CD14-positive monocyte (primary cell): ENCODE measurements at regions not wholly inside any gene's neighbourhood (a gene's known extent, or its start where the extent isn't known, plus 50 kb on each side); places are given as distances from the start of the nearest gene placed in this dataset.

ENCODE experiments used
- DNase-seq, 3 donors: peaks; one replicate each; pipeline ENCODE4 v3.0.0-alpha.2; 2011 to 2022
- H2AFZ ChIP-seq: 2 replicates; pipeline ENCODE4 v1.6.0; 2012; ENCODE audit warnings: mild to moderate bottlenecking, low read depth, low read length, inconsistent platforms; ENCODE audit not compliant: insufficient read depth, poor library complexity, severe bottlenecking
- H3K27ac ChIP-seq, 2 donors: 1 replicate in 1 of 2; 2 replicates in 1 of 2; pipeline ENCODE4 v1.5.1; 2012 to 2013; ENCODE audit warnings: low read length in 2 of 2, control low read depth in 1 of 2, inconsistent platforms in 1 of 2, low read depth in 1 of 2, mild to moderate bottlenecking in 1 of 2
- H3K27me3 ChIP-seq, 2 donors: one replicate each; pipeline versions ENCODE4 v1.6.0 to v1.6.1; 2011 to 2013; ENCODE audit warnings: low read length in 2 of 2; ENCODE audit not compliant: control insufficient read depth in 2 of 2, insufficient read depth in 2 of 2
- H3K36me3 ChIP-seq, 2 donors: replicated peaks in 1 of 2; 1 replicate in 1 of 2; 2 replicates in 1 of 2; pipeline versions ENCODE4 v1.5.1 to v1.6.1; 2012 to 2013; ENCODE audit warnings: low read length in 2 of 2, control low read depth in 1 of 2, inconsistent platforms in 1 of 2, mild to moderate bottlenecking in 1 of 2; ENCODE audit not compliant: insufficient read depth in 2 of 2, control insufficient read depth in 1 of 2
- H3K4me1 ChIP-seq, 2 donors: 1 replicate in 1 of 2; 2 replicates in 1 of 2; pipeline versions ENCODE4 v1.5.1 to v1.6.1; 2012 to 2013; ENCODE audit warnings: low read length in 2 of 2, control low read depth in 1 of 2, inconsistent platforms in 1 of 2, mild to moderate bottlenecking in 1 of 2, moderate library complexity in 1 of 2; ENCODE audit not compliant: insufficient read depth in 2 of 2, control insufficient read depth in 1 of 2
- H3K4me2 ChIP-seq: replicated peaks from 2 replicates; pipeline ENCODE3; 2012; ENCODE audit warnings: low read length, moderate library complexity, mild to moderate bottlenecking; ENCODE audit not compliant: poor library complexity, severe bottlenecking; ENCODE audit errors: extremely low read depth
- H3K4me3 ChIP-seq, 3 experiments: fragments of 200-600 bp in 1 of 3; sonication (generic) in 1 of 3; replicated peaks in 1 of 3; 1 replicate in 2 of 3; 2 replicates in 1 of 3; pipeline ENCODE4 v1.5.1; 2011 to 2013; ENCODE audit warnings: low read length in 3 of 3, mild to moderate bottlenecking in 3 of 3, control low read depth in 2 of 3, low read depth in 2 of 3, inconsistent platforms in 1 of 3, moderate library complexity in 1 of 3
- H3K79me2 ChIP-seq: 2 replicates; pipeline ENCODE4 v1.6.0; 2012; ENCODE audit warnings: mild to moderate bottlenecking, control low read depth, inconsistent platforms, low read length, moderate library complexity; ENCODE audit not compliant: insufficient read depth
- H3K9ac ChIP-seq: 2 replicates; pipeline ENCODE4 v1.6.0; 2017; ENCODE audit warnings: low read length, mild to moderate bottlenecking; ENCODE audit not compliant: insufficient read depth, poor library complexity, severe bottlenecking
- H3K9me3 ChIP-seq, 2 donors: replicated peaks in 1 of 2; 1 replicate in 1 of 2; 2 replicates in 1 of 2; pipeline versions ENCODE4 v1.5.1 to v1.6.1; 2012 to 2013; ENCODE audit warnings: low read length in 2 of 2, control low read depth in 1 of 2; ENCODE audit not compliant: control insufficient read depth in 1 of 2, insufficient read depth in 1 of 2
- H4K20me1 ChIP-seq: 2 replicates; pipeline ENCODE4 v1.6.0; 2012; ENCODE audit warnings: mild to moderate bottlenecking, low read length, control low read depth, moderate library complexity; ENCODE audit not compliant: insufficient read depth
- H3K27ac Mint-ChIP-seq, 7 donors: one replicate each; pipeline ENCODE4 v1.8.0; 2020; ENCODE audit warnings: mild to moderate bottlenecking in 7 of 7, mixed read lengths in 7 of 7, moderate library complexity in 6 of 7, inconsistent platforms in 2 of 7
- H3K27me3 Mint-ChIP-seq, 3 donors: one replicate each; pipeline ENCODE4 v1.8.0; 2021 to 2022; ENCODE audit warnings: low read depth in 3 of 3, mild to moderate bottlenecking in 3 of 3, mixed read lengths in 3 of 3, moderate library complexity in 3 of 3, inconsistent platforms in 1 of 3
- H3K36me3 Mint-ChIP-seq, 2 donors: one replicate each; pipeline ENCODE4 v1.8.0; 2020; ENCODE audit warnings: mixed read lengths in 2 of 2, inconsistent platforms in 1 of 2, mild to moderate bottlenecking in 1 of 2
- H3K4me1 Mint-ChIP-seq: one replicate; pipeline ENCODE4 v1.8.0; 2020; ENCODE audit warnings: mild to moderate bottlenecking, mixed read lengths
- H3K4me3 Mint-ChIP-seq, 2 donors: one replicate each; pipeline ENCODE4 v1.8.0; 2020; ENCODE audit warnings: mild to moderate bottlenecking in 2 of 2, mixed read lengths in 2 of 2, moderate library complexity in 1 of 2
- H3K9me3 Mint-ChIP-seq, 7 donors: one replicate each; pipeline ENCODE4 v1.8.0; 2020 to 2022; ENCODE audit warnings: mixed read lengths in 7 of 7, mild to moderate bottlenecking in 6 of 7, moderate library complexity in 6 of 7, inconsistent platforms in 2 of 7
- WGBS: methylation state at CpG from one replicate; pipeline ENCODE4 v1.1.5; 2013; ENCODE audit warnings: missing lambda C conversion rate; ENCODE audit not compliant: insufficient coverage; 5-methylcytosine and 5-hydroxymethylcytosine counted together
- intact Hi-C, 2 donors: fragments of 100-400 bp; cut with micrococcal nuclease; formaldehyde crosslinking; loops; one replicate each; pipeline versions ENCODE4 v1.15.0 to v1.15.1; 2023
- TF ChIP-seq, protein P1 (sequence below): fragments of 200-600 bp; IDR thresholded peaks from one replicate; pipeline ENCODE4 v1.8.0; 2022; ENCODE audit warnings: antibody characterized with exemption, mild to moderate bottlenecking

DNA sequence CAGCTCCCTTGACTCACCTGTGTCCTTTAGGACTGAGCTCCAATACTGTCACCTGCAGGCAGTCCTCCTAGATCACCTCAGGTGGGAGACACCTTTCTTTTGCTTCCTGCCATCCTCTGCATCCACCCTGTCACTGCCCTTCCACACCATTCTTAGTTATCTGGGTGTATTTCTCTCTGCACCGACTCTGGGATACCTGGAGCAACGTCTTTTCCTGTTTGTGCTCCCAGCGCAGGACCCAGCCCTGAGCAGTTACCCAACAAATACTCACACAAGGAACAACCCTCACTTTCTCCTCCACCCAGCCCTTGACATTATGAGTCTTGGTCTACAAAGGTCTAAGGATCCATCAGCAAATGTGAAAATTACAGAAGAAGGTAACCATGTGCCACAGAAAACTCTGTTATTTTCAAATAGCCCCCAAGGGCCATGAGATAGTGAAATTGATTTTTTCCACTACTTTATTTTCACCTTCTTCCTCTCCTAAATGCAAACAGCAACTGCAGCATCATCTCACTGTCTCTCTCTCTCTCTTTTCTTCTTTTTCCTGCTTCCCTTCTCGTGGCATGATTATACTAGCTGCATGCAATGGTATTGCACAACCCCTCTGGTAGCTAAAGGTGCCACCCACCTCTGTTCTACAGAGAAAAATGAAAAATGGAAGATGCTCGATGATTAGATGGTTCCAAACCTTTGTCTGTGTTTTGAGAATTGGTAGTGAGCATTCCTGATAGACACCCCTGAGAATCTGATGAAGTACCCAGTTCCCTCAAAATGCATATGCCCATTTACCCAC is 89.0 kb downstream of the MIS18A start:
- Histone ChIP-seq H3K4me3 (no peak overlapping the region), H3K9me3 (peaks cover 0 to 28% of the 10 kb centered on the region in 2 donors), H3K27ac (no peak overlapping the region), H3K36me3 (no peaks in the 10 kb centered on the region), H4K20me1 (no peaks in the 10 kb centered on the region), H3K4me1 (no peaks in the 10 kb centered on the region), H3K9ac (no peak overlapping the region), H3K4me2 (no peak overlapping the region), H2AFZ (no peak overlapping the region), H3K79me2 (no peaks in the 10 kb centered on the region), H3K27me3 (no peaks in the 10 kb centered on the region)
- Mint-ChIP-seq H3K36me3 (no peaks in the 10 kb centered on the region), H3K27me3 (peaks cover 0 to 4% (median 2%) of the 10 kb centered on the region in 3 donors), H3K27ac (no peak overlapping the region), H3K9me3 (peaks cover 4 to 26% (median 11%) of the 10 kb centered on the region in 7 donors), H3K4me3 (no peak overlapping the region), H3K4me1 (no peaks in the 10 kb centered on the region)
- WGBS: 80% methylated on average over 3 of the region's 5 CpGs
- TF ChIP-seq, protein P1, sequence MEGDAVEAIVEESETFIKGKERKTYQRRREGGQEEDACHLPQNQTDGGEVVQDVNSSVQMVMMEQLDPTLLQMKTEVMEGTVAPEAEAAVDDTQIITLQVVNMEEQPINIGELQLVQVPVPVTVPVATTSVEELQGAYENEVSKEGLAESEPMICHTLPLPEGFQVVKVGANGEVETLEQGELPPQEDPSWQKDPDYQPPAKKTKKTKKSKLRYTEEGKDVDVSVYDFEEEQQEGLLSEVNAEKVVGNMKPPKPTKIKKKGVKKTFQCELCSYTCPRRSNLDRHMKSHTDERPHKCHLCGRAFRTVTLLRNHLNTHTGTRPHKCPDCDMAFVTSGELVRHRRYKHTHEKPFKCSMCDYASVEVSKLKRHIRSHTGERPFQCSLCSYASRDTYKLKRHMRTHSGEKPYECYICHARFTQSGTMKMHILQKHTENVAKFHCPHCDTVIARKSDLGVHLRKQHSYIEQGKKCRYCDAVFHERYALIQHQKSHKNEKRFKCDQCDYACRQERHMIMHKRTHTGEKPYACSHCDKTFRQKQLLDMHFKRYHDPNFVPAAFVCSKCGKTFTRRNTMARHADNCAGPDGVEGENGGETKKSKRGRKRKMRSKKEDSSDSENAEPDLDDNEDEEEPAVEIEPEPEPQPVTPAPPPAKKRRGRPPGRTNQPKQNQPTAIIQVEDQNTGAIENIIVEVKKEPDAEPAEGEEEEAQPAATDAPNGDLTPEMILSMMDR: no peak
- intact Hi-C loops: no loop called here
- no peak for DNase-seq

DNA sequence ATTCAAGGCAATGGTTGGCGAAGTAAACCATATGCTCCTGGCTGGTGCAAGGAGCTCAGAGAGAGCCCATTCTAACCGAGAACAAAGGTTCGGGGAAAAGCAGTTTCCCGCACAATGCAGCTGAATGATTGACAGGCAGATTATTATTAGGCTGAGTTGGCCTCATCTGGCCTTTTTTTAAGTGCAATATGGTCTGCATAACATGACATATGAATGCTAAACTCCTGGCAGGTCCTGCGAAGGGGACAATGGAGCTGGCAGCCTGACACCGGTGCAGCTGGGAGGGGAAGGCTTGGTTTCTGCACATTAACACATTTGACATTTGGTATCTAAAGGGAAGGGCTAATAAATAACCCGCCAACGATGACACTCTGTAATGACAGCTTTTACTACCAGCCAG is 92.0 kb downstream of the MIS18A start:
- Histone ChIP-seq H3K4me3 (no peak overlapping the region), H3K9me3 (peaks cover 0 to 11% of the 10 kb centered on the region in 2 donors), H3K79me2 (no peaks in the 10 kb centered on the region), H3K27ac (no peak overlapping the region), H3K9ac (no peak overlapping the region), H3K4me2 (no peak overlapping the region), H4K20me1 (no peaks in the 10 kb centered on the region), H3K27me3 (no peaks in the 10 kb centered on the region), H3K4me1 (no peaks in the 10 kb centered on the region), H3K36me3 (no peaks in the 10 kb centered on the region), H2AFZ (no peak overlapping the region)
- DNase-seq: no peak
- Mint-ChIP-seq H3K4me3 (no peak overlapping the region), H3K9me3 (peaks cover 6 to 18% (median 9%) of the 10 kb centered on the region in 7 donors), H3K27me3 (peaks cover 0 to 5% (median 0%) of the 10 kb centered on the region in 3 donors), H3K27ac (no peak overlapping the region), H3K36me3 (no peaks in the 10 kb centered on the region), H3K4me1 (no peaks in the 10 kb centered on the region)
- 98% methylated on average over 4 of the region's 8 CpGs for WGBS
- intact Hi-C loops: no loop called here
- TF ChIP-seq, protein P1: no peak
